ENCODE measurements at regions not wholly inside any gene's neighbourhood (a gene's known extent, or its start where the extent isn't known, plus 50 kb on each side); places are given as distances from the start of the nearest gene placed in this dataset.
A peak's percentile ranks its signal among the peaks of the same experiment; 100 is the strongest.
"Not testable (repeated sequence)": the region's sequence is repeated elsewhere in the genome, so short reads cannot be mapped to it uniquely, and the experiment has no call there.

DNA sequence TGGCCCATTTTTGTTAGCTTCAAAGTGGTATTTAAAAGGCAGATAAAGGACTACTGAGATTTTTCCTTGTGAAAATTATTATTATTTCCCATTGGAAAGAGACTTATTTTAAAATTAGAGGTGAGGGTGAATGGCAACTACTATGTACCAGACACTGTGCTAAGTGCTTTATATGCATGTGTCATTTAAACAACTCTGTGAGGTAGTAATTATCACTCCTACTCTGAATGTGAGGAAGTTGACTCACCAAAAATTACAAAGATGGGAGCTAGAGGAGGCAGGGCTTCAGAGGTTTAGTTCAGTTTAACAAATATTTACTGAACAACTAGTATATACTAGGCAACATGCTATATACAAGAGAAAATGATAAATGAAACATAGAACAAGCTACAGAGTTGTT, 78.2 kb downstream of the MSL3 start:
- no peak for DNase-seq (ENCODE audit: low read depth, low spot score)

DNA sequence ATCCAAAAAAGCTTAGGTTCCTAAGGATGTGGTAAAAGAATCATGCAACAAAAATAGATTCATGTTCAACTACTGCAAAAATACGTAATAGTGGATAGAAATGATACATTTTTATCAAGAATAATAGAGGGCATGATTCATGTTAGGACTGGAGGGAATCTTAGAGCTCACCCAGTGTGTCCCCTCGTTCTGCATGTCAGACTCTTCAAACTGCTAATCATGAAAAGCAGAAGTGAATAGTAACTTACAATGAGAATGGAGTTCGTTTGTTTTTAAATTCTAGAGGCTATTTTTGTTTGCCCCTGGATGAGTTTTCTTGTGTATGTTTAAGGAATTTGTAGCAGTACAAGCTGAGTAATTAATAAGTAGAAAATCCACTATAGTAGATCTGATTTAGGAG, 79.4 kb downstream of the MSL3 start:
- DNase-seq (ENCODE audit: low read depth, low spot score), result no peak

GRCh38 chrX:11864171-11864570, 106.1 kb downstream of the MSL3 start:
- DNase-seq (ENCODE audit: low read depth, low spot score), result no peak

DNA sequence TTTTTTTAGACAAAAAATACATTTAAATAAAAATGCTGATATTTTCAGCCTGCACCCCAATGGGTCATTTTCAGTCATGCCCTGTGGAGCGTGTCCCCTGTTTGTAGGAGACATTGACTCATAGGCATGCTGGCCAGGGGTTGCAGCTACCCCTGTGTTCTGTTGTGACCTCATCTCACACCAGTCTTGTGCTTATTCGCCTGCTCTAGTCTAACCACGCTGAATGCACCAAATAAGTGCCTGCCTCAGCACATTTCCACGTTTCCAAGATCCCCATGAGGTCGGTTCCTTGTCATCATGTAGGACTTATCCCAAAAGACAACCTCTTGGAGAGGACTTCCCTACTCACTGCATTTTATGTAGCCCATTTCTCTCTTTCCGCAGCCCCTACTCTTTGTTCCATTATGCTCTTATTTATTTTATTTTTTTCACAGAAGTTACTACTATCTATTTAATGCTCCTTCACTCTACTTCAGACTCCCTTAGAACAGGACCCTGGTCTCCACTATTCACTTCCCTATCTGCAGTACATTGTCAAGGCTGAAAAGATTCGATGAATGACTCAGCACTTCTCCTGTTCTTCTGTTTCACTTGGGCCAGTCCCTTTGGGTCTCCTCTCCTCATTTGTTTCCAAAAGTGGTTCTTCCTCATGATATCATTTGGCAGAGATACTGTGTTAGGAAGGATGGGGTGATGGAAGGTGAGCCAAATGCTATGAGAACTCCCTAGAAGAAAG, 109.7 kb downstream of the MSL3 start:
- no peak for DNase-seq (ENCODE audit: low read depth, low spot score)

DNA sequence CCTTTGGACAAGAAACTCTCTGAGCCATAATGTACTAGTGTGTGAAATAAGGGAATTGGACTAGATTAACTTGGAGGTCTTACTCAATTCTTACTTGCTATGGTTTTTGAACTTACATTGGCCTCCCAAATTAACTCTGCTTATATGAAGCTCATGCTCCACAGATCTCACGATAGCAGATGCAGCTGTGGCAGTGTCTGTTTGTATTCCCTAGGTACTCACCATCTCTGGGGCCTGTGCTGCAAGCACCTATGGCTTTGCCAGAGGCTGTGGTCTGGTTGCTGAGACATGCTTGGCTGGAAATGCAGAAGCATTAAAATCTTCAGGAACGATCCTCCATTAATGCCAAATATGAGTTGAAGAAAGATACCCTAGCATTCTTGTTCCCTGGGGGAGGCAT, 112.8 kb downstream of the MSL3 start:
- no peak for DNase-seq (ENCODE audit: low read depth, low spot score)

DNA sequence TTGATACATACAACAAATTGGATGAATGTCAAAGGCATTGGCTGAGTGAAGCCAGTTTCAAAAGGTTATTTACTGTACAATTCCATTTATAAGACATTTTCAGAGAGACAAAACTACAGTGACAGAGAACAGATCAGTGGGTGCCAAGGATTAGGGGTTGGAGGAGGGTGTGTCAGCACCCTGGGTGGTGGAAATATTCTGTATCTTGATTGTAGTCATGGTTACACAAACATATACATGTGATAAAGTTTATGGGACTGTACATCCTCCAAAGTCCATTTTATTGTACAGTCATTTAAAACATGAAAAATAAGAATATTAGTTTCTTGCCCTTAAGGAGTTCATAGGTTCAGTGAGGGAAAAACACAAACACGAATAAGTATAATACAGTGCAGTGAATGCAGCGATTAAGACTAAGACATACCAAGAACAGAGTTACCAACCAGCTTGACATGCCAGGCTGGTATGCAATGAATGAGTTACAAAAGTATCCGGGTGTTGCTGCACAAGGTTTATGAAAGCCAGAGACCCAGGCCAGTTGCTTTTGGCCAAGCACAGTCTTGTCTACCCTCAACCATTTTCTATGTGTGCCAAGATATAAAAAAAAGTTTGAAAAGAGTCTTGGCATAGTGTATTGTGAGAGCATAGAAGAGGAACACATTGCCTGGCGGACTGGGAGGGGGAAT, 123.6 kb downstream of the MSL3 start:
- DNase-seq (ENCODE audit: low read depth, low spot score), result no peak

GRCh38 chrX:11886745-11887144, 128.7 kb downstream of the MSL3 start:
- DNase-seq (ENCODE audit: low read depth, low spot score), result no peak

- peak; percentile 45 for DNase-seq (ENCODE audit: low read depth, low spot score)
Observed at GRCh38 chrX:11887175-11887574, 129.1 kb downstream of the MSL3 start.

DNA sequence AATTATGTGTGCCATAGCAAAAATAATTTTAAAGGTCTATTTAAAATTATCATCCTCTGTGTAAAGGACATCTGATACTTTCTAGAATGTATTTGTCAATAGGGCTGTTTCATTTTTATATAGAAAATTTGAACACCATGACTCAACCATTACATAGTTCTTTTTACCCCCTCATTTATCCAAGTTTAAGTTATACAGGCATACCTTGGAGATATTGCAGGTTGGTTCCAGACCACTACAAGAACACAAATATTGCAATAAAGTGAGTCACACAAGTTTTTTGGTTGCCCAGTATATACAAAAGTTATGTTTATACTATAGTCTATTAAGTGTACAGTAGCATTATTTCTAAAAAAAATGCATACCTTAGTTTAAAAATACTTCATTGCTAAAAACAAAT, 130.4 kb downstream of the MSL3 start:
- no peak for DNase-seq (ENCODE audit: low read depth, low spot score)

- DNase-seq (ENCODE audit: low read depth, low spot score), result no peak
Observed at GRCh38 chrX:11889791-11890190, 131.8 kb downstream of the MSL3 start.

GRCh38 chrX:11890836-11891514, 132.9 kb downstream of the MSL3 start:
- no peak for DNase-seq (ENCODE audit: low read depth, low spot score)

DNA sequence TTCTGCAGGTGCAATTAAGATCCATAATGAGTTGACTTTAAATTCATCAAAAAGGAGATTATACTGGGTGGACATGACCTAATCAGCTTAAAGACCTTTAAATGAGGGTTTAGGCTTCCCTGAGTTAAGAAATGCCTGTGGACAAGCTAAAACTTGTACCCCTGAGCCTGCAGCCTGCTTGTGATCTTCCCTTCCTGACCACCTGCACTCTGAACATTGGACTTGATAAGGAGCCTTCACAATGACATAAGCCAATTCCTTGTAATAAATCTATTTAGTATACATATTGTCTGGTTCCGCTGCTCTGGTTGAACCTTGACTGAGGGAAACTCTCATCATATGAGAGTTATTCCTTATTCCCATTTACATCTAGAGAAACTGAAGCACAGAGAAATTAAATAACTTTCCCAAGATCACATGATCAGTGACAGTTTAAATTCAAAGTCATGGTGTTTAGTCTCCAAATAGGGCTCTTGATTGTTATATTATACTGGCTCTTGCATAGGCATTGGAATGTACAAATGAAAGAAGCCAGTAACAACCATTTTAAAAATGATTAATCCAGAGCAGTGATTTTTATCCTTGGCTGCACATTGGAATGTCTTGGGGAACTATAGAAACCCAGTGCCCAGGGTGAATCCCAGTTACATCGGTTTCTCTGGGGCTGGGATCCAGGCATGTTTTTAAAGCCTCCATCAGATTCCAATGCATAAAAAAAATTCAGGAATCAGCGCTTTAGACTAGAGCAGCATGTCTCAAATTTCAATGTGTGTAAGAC, 136.1 kb downstream of the MSL3 start:
- DNase-seq (ENCODE audit: low read depth, low spot score), result no peak

DNA sequence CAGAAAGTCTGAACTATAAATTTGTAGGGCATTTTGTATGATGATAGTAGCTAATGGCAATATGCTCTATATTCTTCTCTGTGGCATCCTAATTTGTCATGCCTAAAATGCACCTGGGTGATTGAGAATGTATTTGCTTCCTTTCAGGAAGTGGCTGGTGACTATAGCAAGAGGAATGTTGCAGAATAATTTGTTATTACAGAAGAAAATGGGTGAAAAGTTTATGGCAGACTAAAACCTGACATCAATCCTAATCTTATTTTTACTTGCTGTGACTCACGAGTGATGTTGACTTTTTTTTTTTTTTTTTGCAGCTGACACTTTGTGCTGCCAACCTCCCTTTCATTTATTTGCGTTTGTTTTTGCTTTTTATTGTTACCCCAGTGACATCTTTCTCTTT, 141.1 kb downstream of the MSL3 start:
- DNase-seq (ENCODE audit: low read depth, low spot score), result no peak

DNA sequence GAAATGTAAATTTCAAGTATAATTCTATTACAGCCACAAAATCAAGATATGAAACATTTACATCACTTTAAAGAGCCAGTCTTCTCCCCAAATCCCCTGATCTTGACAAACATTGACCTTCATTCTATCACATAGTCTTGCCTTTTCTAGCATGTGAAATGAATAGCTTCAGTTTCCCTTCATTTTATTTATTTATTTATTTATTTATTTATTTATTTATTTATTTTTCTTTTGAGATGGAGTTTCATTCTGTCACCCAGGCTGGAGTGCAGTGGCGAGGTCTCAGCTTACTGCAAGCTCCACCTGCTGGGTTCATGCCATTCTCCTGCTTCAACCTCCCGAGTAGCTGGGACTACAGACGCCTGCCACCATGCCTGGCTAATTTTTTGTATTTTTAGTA, 147.9 kb downstream of the MSL3 start:
- DNase-seq (ENCODE audit: low read depth, low spot score), result not testable (repeated sequence)

- peak; percentile 17 for DNase-seq (ENCODE audit: low read depth, low spot score)
Observed at GRCh38 chrX:11908371-11908770, 150.3 kb downstream of the MSL3 start.

GRCh38 chrX:11913001-11913400, 155.0 kb downstream of the MSL3 start:
- DNase-seq (ENCODE audit: low read depth, low spot score), result peak; percentile 36

DNA sequence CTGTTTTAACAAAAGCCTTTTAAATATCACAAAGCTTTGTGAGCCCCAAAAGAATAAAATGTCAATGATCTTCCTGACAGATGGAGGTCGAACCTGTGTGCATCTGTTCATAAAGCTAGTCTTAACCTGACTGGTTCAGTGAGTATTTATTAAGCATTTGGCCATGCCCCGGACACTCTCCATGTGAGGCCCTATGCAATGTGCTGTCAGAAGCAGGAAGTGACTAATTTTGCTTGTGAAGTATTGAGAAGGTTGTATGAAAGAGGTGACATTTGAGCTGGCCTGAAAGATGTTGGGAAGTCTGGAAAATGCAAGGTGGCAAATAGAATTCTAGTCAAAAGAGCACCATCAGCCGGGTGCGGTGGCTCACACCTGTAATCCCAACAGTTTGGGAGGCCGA, 171.4 kb downstream of the MSL3 start:
- no peak for DNase-seq (ENCODE audit: low read depth, low spot score)

- DNase-seq (ENCODE audit: low read depth, low spot score), result no peak
Observed at GRCh38 chrX:11932423-11932822, 174.4 kb downstream of the MSL3 start.

DNA sequence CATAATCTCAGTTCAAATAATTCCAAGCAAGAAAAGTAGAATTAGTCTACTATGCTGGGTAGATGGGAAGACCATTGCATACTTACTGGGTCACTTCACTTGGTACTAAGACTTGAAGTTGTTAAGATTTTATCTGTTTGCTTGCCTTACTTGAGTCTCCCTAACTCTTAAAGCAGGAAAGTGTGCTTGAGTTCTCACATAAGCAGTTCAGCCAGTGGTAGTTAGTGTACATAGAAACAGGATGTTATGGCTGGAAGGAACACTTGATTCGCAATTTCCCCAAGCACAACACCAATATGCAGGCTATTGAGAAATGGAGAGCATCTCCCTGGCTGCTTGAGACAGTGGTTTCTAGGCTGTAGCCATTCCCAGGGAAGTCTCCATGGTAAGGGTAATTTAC, 176.1 kb downstream of the MSL3 start:
- no peak for DNase-seq (ENCODE audit: low read depth, low spot score)

- DNase-seq (ENCODE audit: low read depth, low spot score), result peak; percentile 10
Observed at GRCh38 chrX:11941571-11941970, 183.5 kb downstream of the MSL3 start.

DNA sequence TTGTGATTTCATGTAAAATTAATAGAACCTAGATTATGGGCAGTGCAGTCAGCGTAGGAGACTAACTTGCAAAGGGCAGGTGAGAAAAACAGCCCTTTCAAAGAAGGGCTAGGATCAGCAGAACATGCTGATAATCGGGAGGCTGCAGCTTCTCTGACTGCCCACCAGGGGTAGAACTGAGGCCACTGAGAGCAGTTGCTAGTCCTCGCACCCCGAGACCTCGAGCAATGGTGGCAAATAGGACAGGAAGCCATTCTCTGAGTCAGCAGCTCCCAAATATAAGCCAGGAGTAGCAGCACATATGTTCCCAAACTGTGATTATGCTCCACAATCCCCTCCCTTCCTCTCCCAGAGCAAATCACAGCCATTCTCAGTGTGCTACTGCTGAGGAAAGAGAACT, 186.5 kb downstream of the MSL3 start:
- peak; percentile 58 for DNase-seq (ENCODE audit: low read depth, low spot score)

GRCh38 chrX:11949291-11949690, 189.0 kb upstream of the FRMPD4 start:
- no peak for DNase-seq (ENCODE audit: low read depth, low spot score)

All from ELF-1 (cell line).